WTC11 (cell line): ENCODE measurements at regions not wholly inside any gene's neighbourhood (a gene's known extent, or its start where the extent isn't known, plus 50 kb on each side); places are given as distances from the start of the nearest gene placed in this dataset.

Source experiments
- ATAC-seq: fragments of 200-7000 bp; cut with Tn5 transposase; 2 replicates; pipeline ENCODE4 v1.10.0; 2021; ENCODE audit warnings: mild to moderate bottlenecking, moderate library complexity
- CTCF ChIA-PET: fragments of 300-600 bp; sonication (Branson Sonifier 250); formaldehyde crosslinking; loops from one replicate; lab custom pipeline; 2021; ENCODE audit warnings: antibody characterized with exemption; lab: Charles Lee
- POLR2A ChIA-PET: fragments of 350-600 bp; sonication (Branson Sonifier 250); formaldehyde crosslinking; loops from one replicate; lab custom pipeline; 2021; ENCODE audit warnings: antibody characterized with exemption; lab: Charles Lee
- DNase-seq: peaks from one replicate; pipeline ENCODE4 v3.0.0; 2021; ENCODE audit warnings: low spot score
- H3K27ac Mint-ChIP-seq: 2 replicates; pipeline ENCODE4 v1.8.0; 2021; ENCODE audit warnings: mixed read lengths
- H3K27me3 Mint-ChIP-seq: 2 replicates; pipeline ENCODE4 v1.8.0; 2021; ENCODE audit warnings: low read depth, mild to moderate bottlenecking, moderate library complexity, mixed read lengths
- H3K36me3 Mint-ChIP-seq: 2 replicates; pipeline ENCODE4 v1.8.0; 2021; ENCODE audit warnings: mixed read lengths
- H3K4me1 Mint-ChIP-seq: 2 replicates; pipeline ENCODE4 v1.8.0; 2022; ENCODE audit warnings: mixed read lengths
- H3K4me3 Mint-ChIP-seq: 2 replicates; pipeline ENCODE4 v1.8.0; 2021; ENCODE audit warnings: mild to moderate bottlenecking, moderate library complexity, mixed read lengths
- H3K9me3 Mint-ChIP-seq: 2 replicates; pipeline ENCODE4 v1.8.0; 2021; ENCODE audit warnings: mixed read lengths
- ATF1 ChIP-seq: sonication (generic); formaldehyde crosslinking; IDR thresholded peaks from 2 replicates; pipeline ENCODE4 v1.8.1; 2023; ENCODE audit warnings: mild to moderate bottlenecking, moderate library complexity, missing genetic modification reagents
- ETV6 ChIP-seq: sonication (generic); formaldehyde crosslinking; IDR thresholded peaks from 2 replicates; pipeline ENCODE4 v1.8.1; 2022; ENCODE audit warnings: mild to moderate bottlenecking, missing genetic modification reagents
- FOXK1 ChIP-seq: sonication (generic); formaldehyde crosslinking; IDR thresholded peaks from 2 replicates; pipeline ENCODE4 v1.8.0; 2022; ENCODE audit warnings: mild to moderate bottlenecking, moderate library complexity, missing genetic modification reagents
- FOXP1 ChIP-seq: sonication (generic); formaldehyde crosslinking; IDR thresholded peaks from 2 replicates; pipeline ENCODE4 v1.8.0; 2022; ENCODE audit warnings: missing genetic modification reagents, mild to moderate bottlenecking, moderate library complexity, borderline replicate concordance
- GRHL2 ChIP-seq: fragments of 250-450 bp; sonication (Bioruptor Pico); IDR thresholded peaks from 2 replicates; pipeline ENCODE4 v1.8.0; 2022; ENCODE audit warnings: mild to moderate bottlenecking, moderate library complexity; ENCODE audit not compliant: insufficient replicate concordance, severe bottlenecking
- NFE2L1 ChIP-seq: sonication (generic); formaldehyde crosslinking; IDR thresholded peaks from 2 replicates; pipeline ENCODE4 v1.8.1; 2023; ENCODE audit warnings: missing genetic modification reagents
- OVOL2 ChIP-seq: fragments of 250-450 bp; sonication (Bioruptor Pico); IDR thresholded peaks from 2 replicates; pipeline ENCODE4 v1.9.0; 2021; ENCODE audit warnings: mild to moderate bottlenecking, borderline replicate concordance
- RELA ChIP-seq: sonication (generic); formaldehyde crosslinking; IDR thresholded peaks from 2 replicates; pipeline ENCODE4 v1.8.1; 2022; ENCODE audit warnings: missing genetic modification reagents, mild to moderate bottlenecking, borderline replicate concordance
- TCF7 ChIP-seq: sonication (generic); formaldehyde crosslinking; IDR thresholded peaks from 2 replicates; pipeline ENCODE4 v1.8.0; 2022; ENCODE audit warnings: mild to moderate bottlenecking, low read depth, missing genetic modification reagents, moderate library complexity
- TEAD4 ChIP-seq: sonication (generic); formaldehyde crosslinking; IDR thresholded peaks from 2 replicates; pipeline ENCODE4 v1.8.0; 2022; ENCODE audit warnings: mild to moderate bottlenecking, missing genetic modification reagents
- TP53 ChIP-seq: sonication (generic); formaldehyde crosslinking; IDR thresholded peaks from 2 replicates; pipeline ENCODE4 v1.8.1; 2023; ENCODE audit warnings: mild to moderate bottlenecking, missing genetic modification reagents
- ZNF138 ChIP-seq: sonication (generic); formaldehyde crosslinking; conservative IDR thresholded peaks from 2 replicates; pipeline ENCODE4 v1.8.1; 2022; ENCODE audit warnings: mild to moderate bottlenecking, moderate library complexity, missing genetic modification reagents
- ZNF219 ChIP-seq: sonication (generic); formaldehyde crosslinking; IDR thresholded peaks from 2 replicates; pipeline ENCODE4 v1.8.0; 2023; ENCODE audit warnings: missing genetic modification reagents, mild to moderate bottlenecking, borderline replicate concordance
- ZNF396 ChIP-seq: fragments of 250-450 bp; sonication (Bioruptor Pico); IDR thresholded peaks from 2 replicates; pipeline ENCODE4 v1.8.0; 2021; ENCODE audit warnings: mild to moderate bottlenecking, moderate library complexity, borderline replicate concordance
- TF ChIP-seq, protein P1 (sequence below): sonication (generic); formaldehyde crosslinking; IDR thresholded peaks from 2 replicates; pipeline ENCODE4 v1.8.1; 2022; ENCODE audit warnings: low read depth, mild to moderate bottlenecking, moderate library complexity, missing genetic modification reagents, borderline replicate concordance
- TF ChIP-seq, protein P2 (sequence below): sonication (generic); formaldehyde crosslinking; IDR thresholded peaks from 2 replicates; pipeline ENCODE4 v1.8.0; 2022; ENCODE audit warnings: mild to moderate bottlenecking, missing genetic modification reagents
- TF ChIP-seq, protein P3 (sequence below): sonication (generic); formaldehyde crosslinking; IDR thresholded peaks from 2 replicates; pipeline ENCODE4 v1.8.0; 2022; ENCODE audit warnings: mild to moderate bottlenecking, missing genetic modification reagents
- TF ChIP-seq, protein P4 (sequence below): sonication (generic); formaldehyde crosslinking; IDR thresholded peaks from 2 replicates; pipeline ENCODE4 v1.8.1; 2023; ENCODE audit warnings: mild to moderate bottlenecking, moderate library complexity, missing genetic modification reagents
- TF ChIP-seq, protein P5 (sequence below): fragments of 250-450 bp; sonication (Bioruptor Pico); IDR thresholded peaks from 2 replicates; pipeline ENCODE4 v1.9.0; 2021; ENCODE audit warnings: mild to moderate bottlenecking
- TF ChIP-seq, protein P6 (sequence below): sonication (generic); formaldehyde crosslinking; IDR thresholded peaks from 2 replicates; pipeline ENCODE4 v1.8.0; 2022; ENCODE audit warnings: mild to moderate bottlenecking, missing genetic modification reagents
- TF ChIP-seq, protein P7 (sequence below): sonication (generic); formaldehyde crosslinking; IDR thresholded peaks from 2 replicates; pipeline ENCODE4 v1.8.1; 2023; ENCODE audit warnings: mild to moderate bottlenecking, missing genetic modification reagents, moderate library complexity
- TF ChIP-seq, protein P8 (sequence below): sonication (generic); formaldehyde crosslinking; IDR thresholded peaks from 2 replicates; pipeline ENCODE4 v1.8.1; 2023; ENCODE audit warnings: mild to moderate bottlenecking, missing genetic modification reagents

DNA sequence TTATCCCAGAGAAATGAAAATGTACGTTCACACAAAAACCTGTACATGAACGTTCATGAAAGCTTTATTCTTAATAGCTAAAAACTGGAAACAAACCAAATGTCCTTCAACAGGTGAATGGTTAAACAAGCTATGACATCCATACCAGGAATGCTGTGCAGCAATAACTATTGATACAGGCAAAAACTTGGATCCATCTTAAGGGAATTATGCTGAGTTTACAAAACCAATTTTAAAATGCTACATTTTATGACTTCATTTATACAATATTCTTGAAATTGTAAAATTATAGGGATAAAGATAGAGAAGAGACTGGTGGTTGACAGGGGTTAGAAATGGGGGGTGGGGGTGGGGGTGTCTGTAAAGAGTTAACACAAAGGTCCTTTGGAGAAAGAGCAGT lies 280.3 kb downstream of the TGFB2 start:
- Mint-ChIP-seq H3K4me1 (no peaks in the 10 kb centered on the region), H3K36me3 (0 out of 2 replicates have a peak, but pooled peaks cover 3% of the 10 kb centered on the region), H3K27me3 (no peaks in the 10 kb centered on the region), H3K4me3 (no peak overlapping the region), H3K9me3 (peaks cover 27% of the 10 kb centered on the region), H3K27ac (no peak overlapping the region)
- ChIA-PET CTCF (no interaction called here), POLR2A (no interaction called here)
- TF ChIP-seq FOXK1 (CRISPR knock-in tag) (no peak), TP53 (CRISPR knock-in tag) (no peak), ZNF396 (no peak), ZNF219 (CRISPR knock-in tag) (no peak), TEAD4 (no peak), GRHL2 (CRISPR knock-in tag) (no peak), NFE2L1 (CRISPR knock-in tag) (no peak)
- TF ChIP-seq, protein P1, sequence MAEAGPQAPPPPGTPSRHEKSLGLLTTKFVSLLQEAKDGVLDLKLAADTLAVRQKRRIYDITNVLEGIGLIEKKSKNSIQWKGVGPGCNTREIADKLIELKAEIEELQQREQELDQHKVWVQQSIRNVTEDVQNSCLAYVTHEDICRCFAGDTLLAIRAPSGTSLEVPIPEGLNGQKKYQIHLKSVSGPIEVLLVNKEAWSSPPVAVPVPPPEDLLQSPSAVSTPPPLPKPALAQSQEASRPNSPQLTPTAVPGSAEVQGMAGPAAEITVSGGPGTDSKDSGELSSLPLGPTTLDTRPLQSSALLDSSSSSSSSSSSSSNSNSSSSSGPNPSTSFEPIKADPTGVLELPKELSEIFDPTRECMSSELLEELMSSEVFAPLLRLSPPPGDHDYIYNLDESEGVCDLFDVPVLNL (CRISPR knock-in tag) = no peak
- TF ChIP-seq, protein P2, sequence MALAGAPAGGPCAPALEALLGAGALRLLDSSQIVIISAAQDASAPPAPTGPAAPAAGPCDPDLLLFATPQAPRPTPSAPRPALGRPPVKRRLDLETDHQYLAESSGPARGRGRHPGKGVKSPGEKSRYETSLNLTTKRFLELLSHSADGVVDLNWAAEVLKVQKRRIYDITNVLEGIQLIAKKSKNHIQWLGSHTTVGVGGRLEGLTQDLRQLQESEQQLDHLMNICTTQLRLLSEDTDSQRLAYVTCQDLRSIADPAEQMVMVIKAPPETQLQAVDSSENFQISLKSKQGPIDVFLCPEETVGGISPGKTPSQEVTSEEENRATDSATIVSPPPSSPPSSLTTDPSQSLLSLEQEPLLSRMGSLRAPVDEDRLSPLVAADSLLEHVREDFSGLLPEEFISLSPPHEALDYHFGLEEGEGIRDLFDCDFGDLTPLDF (CRISPR knock-in tag) = no peak
- ATAC-seq (no peak), DNase-seq (no peak)

DNA sequence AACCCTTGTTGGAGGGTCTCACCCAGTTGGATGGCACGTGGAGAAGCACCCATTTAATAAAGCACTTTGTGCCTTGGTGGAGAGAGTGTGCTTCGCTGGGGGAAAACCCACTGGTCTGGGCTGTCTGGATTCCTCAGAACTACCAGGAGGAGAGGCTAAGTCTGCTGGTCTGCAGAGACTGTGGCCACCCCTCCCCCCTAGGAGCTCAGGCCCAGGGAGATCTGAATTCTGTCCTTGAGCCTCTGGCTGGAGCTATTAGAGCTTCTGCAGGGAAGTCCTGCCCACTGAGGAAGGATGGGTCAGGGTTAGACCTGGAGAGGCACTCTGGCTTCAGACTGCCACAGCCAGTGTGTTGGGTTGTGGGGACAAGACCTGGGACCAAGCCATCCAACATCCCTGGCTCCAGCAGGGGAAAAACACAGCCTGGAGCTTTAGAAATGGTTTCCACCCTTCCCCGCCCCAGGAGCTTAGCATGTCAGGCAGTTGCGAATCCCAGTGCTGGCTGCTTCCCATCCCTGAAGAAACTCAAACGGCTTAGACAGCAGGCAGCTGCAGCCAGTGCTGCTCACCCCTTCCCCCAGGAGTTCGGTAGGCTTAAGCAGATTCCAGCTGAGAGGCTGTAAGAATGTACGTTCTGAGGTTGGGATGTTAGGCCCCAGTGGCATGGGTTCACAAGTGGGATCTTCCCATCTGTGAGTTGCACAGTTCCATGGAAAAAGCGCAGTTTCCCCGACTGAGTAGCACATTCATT lies 288.3 kb downstream of the TGFB2 start:
- Mint-ChIP-seq H3K27ac (no peak overlapping the region), H3K4me3 (no peak overlapping the region), H3K4me1 (peaks cover 14% of the 10 kb centered on the region), H3K9me3 (peaks cover 42% of the 10 kb centered on the region), H3K27me3 (no peaks in the 10 kb centered on the region), H3K36me3 (peaks cover 11% of the 10 kb centered on the region; the same call in 1 of the 2 replicates)
- no peak for DNase-seq
- POLR2A ChIA-PET = no interaction called here
- peak; percentile 71 for ATAC-seq
- CTCF ChIA-PET = no interaction called here
- no peak for TF ChIP-seq RELA
- no peak for TF ChIP-seq OVOL2 (CRISPR knock-in tag)
- TF ChIP-seq, protein P3, sequence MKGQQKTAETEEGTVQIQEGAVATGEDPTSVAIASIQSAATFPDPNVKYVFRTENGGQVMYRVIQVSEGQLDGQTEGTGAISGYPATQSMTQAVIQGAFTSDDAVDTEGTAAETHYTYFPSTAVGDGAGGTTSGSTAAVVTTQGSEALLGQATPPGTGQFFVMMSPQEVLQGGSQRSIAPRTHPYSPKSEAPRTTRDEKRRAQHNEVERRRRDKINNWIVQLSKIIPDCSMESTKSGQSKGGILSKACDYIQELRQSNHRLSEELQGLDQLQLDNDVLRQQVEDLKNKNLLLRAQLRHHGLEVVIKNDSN (CRISPR knock-in tag) = no peak
- TF ChIP-seq, protein P4, sequence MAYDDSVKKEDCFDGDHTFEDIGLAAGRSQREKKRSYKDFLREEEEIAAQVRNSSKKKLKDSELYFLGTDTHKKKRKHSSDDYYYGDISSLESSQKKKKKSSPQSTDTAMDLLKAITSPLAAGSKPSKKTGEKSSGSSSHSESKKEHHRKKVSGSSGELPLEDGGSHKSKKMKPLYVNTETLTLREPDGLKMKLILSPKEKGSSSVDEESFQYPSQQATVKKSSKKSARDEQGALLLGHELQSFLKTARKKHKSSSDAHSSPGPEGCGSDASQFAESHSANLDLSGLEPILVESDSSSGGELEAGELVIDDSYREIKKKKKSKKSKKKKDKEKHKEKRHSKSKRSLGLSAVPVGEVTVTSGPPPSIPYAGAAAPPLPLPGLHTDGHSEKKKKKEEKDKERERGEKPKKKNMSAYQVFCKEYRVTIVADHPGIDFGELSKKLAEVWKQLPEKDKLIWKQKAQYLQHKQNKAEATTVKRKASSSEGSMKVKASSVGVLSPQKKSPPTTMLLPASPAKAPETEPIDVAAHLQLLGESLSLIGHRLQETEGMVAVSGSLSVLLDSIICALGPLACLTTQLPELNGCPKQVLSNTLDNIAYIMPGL (CRISPR knock-in tag) = no peak
- TF ChIP-seq ATF1 (CRISPR knock-in tag) = no peak
- TF ChIP-seq, protein P5, sequence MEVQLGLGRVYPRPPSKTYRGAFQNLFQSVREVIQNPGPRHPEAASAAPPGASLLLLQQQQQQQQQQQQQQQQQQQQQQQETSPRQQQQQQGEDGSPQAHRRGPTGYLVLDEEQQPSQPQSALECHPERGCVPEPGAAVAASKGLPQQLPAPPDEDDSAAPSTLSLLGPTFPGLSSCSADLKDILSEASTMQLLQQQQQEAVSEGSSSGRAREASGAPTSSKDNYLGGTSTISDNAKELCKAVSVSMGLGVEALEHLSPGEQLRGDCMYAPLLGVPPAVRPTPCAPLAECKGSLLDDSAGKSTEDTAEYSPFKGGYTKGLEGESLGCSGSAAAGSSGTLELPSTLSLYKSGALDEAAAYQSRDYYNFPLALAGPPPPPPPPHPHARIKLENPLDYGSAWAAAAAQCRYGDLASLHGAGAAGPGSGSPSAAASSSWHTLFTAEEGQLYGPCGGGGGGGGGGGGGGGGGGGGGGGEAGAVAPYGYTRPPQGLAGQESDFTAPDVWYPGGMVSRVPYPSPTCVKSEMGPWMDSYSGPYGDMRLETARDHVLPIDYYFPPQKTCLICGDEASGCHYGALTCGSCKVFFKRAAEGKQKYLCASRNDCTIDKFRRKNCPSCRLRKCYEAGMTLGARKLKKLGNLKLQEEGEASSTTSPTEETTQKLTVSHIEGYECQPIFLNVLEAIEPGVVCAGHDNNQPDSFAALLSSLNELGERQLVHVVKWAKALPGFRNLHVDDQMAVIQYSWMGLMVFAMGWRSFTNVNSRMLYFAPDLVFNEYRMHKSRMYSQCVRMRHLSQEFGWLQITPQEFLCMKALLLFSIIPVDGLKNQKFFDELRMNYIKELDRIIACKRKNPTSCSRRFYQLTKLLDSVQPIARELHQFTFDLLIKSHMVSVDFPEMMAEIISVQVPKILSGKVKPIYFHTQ = no peak
- TF ChIP-seq, protein P6, sequence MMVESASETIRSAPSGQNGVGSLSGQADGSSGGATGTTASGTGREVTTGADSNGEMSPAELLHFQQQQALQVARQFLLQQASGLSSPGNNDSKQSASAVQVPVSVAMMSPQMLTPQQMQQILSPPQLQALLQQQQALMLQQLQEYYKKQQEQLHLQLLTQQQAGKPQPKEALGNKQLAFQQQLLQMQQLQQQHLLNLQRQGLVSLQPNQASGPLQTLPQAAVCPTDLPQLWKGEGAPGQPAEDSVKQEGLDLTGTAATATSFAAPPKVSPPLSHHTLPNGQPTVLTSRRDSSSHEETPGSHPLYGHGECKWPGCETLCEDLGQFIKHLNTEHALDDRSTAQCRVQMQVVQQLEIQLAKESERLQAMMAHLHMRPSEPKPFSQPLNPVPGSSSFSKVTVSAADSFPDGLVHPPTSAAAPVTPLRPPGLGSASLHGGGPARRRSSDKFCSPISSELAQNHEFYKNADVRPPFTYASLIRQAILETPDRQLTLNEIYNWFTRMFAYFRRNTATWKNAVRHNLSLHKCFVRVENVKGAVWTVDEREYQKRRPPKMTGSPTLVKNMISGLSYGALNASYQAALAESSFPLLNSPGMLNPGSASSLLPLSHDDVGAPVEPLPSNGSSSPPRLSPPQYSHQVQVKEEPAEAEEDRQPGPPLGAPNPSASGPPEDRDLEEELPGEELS (CRISPR knock-in tag) = no peak
- TF ChIP-seq TEAD4 = no peak
- no peak for TF ChIP-seq FOXP1 (CRISPR knock-in tag)
- TF ChIP-seq ZNF138 = no peak
- no peak for TF ChIP-seq ETV6
- TF ChIP-seq, protein P7, sequence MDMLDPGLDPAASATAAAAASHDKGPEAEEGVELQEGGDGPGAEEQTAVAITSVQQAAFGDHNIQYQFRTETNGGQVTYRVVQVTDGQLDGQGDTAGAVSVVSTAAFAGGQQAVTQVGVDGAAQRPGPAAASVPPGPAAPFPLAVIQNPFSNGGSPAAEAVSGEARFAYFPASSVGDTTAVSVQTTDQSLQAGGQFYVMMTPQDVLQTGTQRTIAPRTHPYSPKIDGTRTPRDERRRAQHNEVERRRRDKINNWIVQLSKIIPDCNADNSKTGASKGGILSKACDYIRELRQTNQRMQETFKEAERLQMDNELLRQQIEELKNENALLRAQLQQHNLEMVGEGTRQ (CRISPR knock-in tag) = no peak
- TF ChIP-seq TCF7 (CRISPR knock-in tag) = no peak
- TF ChIP-seq TP53 (CRISPR knock-in tag) = no peak
- TF ChIP-seq, protein P8, sequence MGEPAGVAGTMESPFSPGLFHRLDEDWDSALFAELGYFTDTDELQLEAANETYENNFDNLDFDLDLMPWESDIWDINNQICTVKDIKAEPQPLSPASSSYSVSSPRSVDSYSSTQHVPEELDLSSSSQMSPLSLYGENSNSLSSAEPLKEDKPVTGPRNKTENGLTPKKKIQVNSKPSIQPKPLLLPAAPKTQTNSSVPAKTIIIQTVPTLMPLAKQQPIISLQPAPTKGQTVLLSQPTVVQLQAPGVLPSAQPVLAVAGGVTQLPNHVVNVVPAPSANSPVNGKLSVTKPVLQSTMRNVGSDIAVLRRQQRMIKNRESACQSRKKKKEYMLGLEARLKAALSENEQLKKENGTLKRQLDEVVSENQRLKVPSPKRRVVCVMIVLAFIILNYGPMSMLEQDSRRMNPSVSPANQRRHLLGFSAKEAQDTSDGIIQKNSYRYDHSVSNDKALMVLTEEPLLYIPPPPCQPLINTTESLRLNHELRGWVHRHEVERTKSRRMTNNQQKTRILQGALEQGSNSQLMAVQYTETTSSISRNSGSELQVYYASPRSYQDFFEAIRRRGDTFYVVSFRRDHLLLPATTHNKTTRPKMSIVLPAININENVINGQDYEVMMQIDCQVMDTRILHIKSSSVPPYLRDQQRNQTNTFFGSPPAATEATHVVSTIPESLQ (CRISPR knock-in tag) = no peak
